DLD1 (cell line): ENCODE measurements at regions not wholly inside any gene's neighbourhood (a gene's known extent, or its start where the extent isn't known, plus 50 kb on each side); places are given as distances from the start of the nearest gene placed in this dataset.
"Not testable (repeated sequence)": the region's sequence is repeated elsewhere in the genome, so short reads cannot be mapped to it uniquely, and the experiment has no call there.

Experiments
- in situ Hi-C: cut with HindIII; loops from 2 replicates; pipeline ENCODE4 v1.10.0; 2017; ENCODE audit warnings: low sequenced_read_pairs

GRCh38 chr14:22218728-22219127 lies 370.3 kb downstream of the DAD1 start:
- in situ Hi-C loops: no loop called here

DNA sequence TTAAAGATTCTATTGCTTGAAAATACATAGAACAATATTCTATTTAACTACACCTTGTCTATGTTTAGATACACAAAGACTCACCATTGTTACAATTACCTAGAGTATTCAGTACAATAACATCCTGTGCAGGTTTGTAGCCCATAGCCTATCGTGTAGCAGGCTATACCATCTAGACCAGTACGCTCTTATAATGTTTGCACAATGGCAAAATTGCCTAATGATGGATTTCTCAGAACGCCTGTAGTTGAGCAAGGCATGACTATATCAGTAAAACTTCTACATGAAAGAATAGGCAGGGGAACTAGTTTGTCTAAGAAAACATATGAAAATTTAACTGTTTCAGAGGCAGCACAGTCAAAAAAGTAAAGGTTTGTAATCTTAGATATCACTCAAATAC lies 375.9 kb downstream of the DAD1 start:
- in situ Hi-C loops: no loop called here

- in situ Hi-C loops: no loop called here
Measured at GRCh38 chr14:22210906-22211305, 378.1 kb downstream of the DAD1 start.

DNA sequence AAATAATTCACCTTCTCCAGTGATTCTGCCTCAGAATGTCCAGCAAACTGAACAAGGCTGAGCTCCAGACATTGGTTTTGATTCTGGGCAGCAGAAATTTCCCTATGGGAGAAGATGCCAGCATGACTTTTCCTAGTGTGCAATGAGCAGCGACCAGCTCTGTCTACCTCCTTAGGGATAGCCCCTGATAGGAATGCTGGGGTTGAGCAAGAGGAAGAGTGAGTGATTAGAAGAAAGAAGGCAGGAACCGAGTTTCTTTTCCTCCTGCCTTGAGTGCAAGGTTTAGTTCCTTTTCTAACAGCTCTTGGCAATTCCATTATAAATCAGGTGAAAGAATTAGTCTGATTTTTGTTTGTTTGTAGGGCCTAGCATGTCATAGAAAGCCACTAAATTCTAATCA lies 379.0 kb downstream of the DAD1 start:
- in situ Hi-C loops: no loop called here

DNA sequence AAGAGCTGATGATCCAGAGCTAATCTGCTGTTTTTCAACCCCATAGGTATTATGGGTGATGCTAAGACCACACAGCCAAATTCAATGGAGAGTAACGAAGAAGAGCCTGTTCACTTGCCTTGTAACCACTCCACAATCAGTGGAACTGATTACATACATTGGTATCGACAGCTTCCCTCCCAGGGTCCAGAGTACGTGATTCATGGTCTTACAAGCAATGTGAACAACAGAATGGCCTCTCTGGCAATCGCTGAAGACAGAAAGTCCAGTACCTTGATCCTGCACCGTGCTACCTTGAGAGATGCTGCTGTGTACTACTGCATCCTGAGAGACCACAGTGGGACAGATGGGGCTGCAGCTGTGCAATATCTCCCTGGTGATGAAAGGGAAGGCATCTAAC lies 386.0 kb downstream of the DAD1 start:
- in situ Hi-C loops: no loop called here

- in situ Hi-C loops: no loop called here
Measured at GRCh38 chr14:22202313-22202712, 386.7 kb downstream of the DAD1 start.

DNA sequence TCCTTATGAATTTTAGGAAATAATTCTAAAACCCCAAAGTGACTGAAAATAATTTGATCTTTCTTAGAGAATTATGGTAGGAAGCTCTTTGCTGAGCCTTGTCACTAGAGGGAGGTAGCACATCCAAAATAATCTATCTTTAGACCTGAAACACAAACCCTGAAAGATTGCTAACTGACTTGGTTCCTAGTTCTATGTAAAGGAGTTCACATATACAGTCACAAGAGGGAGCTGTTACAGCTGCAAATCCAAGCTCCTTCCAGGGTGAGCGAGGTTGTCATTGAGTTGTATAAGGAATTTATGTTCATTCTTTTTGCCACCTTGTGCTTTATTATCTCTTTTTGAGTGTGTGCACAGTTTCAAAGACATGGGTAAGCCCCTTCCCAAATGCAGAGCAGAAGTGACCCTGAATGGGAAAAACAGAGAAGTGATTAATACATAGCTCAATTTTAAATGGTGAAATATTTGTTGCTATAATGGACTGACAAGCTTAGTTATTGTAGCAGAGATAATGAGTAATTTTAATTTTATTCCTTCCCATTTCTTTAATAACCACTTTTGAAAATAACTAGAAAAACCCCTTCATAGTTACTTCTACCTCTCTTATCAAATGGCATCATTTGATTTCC lies 387.9 kb downstream of the DAD1 start:
- in situ Hi-C loops: no loop called here

- in situ Hi-C loops: not testable (repeated sequence)
Measured at GRCh38 chr14:22200131-22200530, 388.9 kb downstream of the DAD1 start.

- in situ Hi-C loops: no loop called here
Measured at GRCh38 chr14:22194664-22195063, 394.4 kb downstream of the DAD1 start.

DNA sequence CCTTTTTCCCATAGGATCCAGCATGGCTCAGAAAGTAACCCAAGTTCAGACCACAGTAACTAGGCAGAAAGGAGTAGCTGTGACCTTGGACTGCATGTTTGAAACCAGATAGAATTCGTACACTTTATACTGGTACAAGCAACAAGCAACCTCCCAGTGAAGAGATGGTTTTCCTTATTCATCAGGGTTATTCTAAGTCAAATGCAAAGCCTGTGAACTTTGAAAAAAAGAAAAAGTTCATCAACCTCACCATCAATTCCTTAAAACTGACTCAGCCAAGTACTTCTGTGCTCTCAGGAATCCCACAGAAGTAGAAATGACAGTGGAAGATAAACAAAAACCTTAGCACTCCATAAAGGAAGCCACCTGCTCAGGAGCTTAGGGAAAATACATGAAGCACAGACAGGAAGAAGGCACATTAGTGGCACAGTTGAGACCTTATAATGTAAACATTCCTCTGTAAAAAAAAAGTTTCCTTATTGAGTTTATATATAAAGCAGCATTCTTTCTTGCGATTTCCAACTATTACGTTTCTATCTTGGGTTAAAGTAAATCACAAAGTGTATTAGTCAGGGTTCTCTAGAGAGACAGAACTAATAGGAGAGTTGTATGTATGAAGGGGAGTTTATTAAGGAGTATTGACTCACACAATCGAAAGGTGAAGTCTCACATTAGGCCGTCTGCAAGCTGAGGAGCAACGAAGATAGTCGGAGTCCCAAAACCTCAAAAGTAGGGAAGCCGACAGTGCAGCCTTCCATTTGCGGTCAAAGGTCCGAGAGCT lies 398.4 kb downstream of the DAD1 start:
- in situ Hi-C loops: no loop called here

DNA sequence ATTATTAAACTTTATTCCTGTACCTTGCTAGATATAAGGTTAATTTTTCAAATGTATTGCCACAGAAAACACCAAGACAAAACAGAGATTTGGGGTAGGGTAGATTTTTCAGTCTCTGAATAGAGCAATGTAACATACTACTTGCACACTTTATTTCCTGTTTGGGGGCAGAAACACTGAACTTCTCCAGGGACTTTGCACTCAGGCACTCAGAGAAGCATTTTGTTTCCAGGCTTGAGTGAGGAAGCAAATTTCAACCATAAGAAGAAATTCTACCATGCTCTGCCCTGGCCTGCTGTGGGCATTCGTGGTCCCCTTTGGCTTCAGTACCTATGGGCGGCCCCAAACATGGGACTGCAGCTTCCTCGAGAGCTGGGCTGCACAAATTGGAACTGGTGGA lies 399.1 kb downstream of the DAD1 start:
- in situ Hi-C loops: no loop called here

GRCh38 chr14:22188318-22188717 lies 400.7 kb downstream of the DAD1 start:
- in situ Hi-C loops: no loop called here

GRCh38 chr14:22185789-22186188 lies 403.2 kb downstream of the DAD1 start:
- in situ Hi-C loops: no loop called here

GRCh38 chr14:22185191-22185590 lies 403.8 kb downstream of the DAD1 start:
- in situ Hi-C loops: no loop called here

DNA sequence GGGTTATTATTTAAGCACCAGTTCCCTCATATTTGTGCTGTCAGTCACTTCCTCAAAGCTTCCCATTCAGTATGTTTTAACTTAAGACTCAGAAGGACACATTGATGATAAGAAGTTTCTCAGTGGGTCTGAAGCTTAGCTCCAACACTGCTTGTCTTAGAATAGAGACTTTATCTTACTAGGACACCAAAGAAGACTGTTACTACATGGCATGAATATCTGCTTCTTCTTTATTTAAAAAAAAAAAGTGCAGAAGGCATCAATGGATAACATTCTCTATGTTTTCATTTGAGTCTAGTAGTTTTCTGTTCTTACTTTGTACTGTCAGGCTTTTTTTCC lies 404.2 kb downstream of the DAD1 start:
- in situ Hi-C loops: no loop called here

DNA sequence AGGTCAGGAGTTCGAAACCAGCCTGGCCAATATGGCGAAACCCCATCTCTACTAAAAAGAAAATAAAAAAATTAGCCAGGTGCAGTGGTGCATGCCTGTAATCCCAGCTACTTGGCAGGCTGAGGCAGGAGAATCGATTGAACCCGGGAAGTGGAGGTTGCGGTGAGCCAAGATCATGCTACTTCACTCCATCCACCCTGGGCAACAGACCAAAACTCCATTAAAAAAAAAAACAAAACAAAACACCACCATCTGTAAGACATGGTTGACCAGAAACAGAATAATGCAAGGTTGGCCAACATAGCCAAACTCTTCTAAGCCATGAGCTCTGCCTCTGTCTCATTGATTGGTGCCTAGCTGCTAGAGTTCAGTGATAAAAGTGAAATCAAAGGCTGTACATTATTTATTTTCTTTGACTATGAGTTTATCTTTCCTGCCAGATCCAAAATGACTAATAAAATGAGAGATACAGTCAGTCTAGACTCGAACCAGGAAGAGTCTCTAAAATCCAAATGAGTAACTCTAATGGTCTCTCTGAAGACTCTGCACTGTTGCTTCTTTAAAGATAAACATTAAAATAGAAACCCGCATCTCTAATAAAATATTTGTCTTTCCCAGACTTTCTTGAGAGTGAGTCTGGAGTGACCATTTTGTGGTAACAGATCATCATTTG lies 404.7 kb downstream of the DAD1 start:
- in situ Hi-C loops: no loop called here

GRCh38 chr14:22180045-22180444 lies 409.0 kb downstream of the DAD1 start:
- in situ Hi-C loops: no loop called here

GRCh38 chr14:22179190-22179589 lies 409.8 kb downstream of the DAD1 start:
- in situ Hi-C loops: no loop called here

- in situ Hi-C loops: no loop called here
Measured at GRCh38 chr14:22178333-22178839, 410.6 kb downstream of the DAD1 start.

GRCh38 chr14:22177870-22178269 lies 411.2 kb downstream of the DAD1 start:
- in situ Hi-C loops: no loop called here

GRCh38 chr14:22176957-22177356 lies 412.1 kb downstream of the DAD1 start:
- in situ Hi-C loops: no loop called here

DNA sequence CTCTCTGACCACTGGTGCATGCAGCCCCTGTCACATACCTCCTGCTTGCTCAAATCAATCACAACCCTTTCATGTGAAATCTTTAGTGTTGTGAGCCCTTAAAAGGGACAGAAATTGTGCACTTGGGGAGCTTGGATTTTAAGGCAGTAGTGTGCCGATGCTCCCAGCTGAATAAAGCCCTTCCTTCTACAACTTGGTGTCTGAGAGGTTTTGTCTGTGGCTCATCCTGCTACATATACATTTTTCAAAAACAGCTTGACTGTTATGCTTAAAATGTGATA lies 413.8 kb downstream of the DAD1 start:
- in situ Hi-C loops: not testable (repeated sequence)
